ENCODE measurements at regions not wholly inside any gene's neighbourhood (a gene's known extent, or its start where the extent isn't known, plus 50 kb on each side); places are given as distances from the start of the nearest gene placed in this dataset.
"Not testable (repeated sequence)": the region's sequence is repeated elsewhere in the genome, so short reads cannot be mapped to it uniquely, and the experiment has no call there.

- DNase-seq (ENCODE audit: low read depth, low spot score) = no peak
Measured at GRCh38 chr2:5594249-5594695, 97.9 kb upstream of the SOX11 start.

- DNase-seq (ENCODE audit: low read depth, low spot score) = no peak
Measured at GRCh38 chr2:5596868-5597267, 95.3 kb upstream of the SOX11 start.

GRCh38 chr2:5598156-5598555 lies 94.0 kb upstream of the SOX11 start:
- DNase-seq (ENCODE audit: low read depth, low spot score) = no peak

- no peak for DNase-seq (ENCODE audit: low read depth, low spot score)
Measured at GRCh38 chr2:5609201-5609600, 83.0 kb upstream of the SOX11 start.

GRCh38 chr2:5612666-5613065 lies 79.5 kb upstream of the SOX11 start:
- no peak for DNase-seq (ENCODE audit: low read depth, low spot score)

GRCh38 chr2:5616019-5616418 lies 76.2 kb upstream of the SOX11 start:
- no peak for DNase-seq (ENCODE audit: low read depth, low spot score)

GRCh38 chr2:5617358-5617757 lies 74.8 kb upstream of the SOX11 start:
- no peak for DNase-seq (ENCODE audit: low read depth, low spot score)

- DNase-seq (ENCODE audit: low read depth, low spot score) = no peak
Measured at GRCh38 chr2:5617796-5618195, 74.4 kb upstream of the SOX11 start.

- peak; percentile 46 for DNase-seq (ENCODE audit: low read depth, low spot score)
Measured at GRCh38 chr2:5618271-5618670, 73.9 kb upstream of the SOX11 start.

- not testable (repeated sequence) for DNase-seq (ENCODE audit: low read depth, low spot score)
Measured at GRCh38 chr2:5625556-5626065, 66.6 kb upstream of the SOX11 start.

GRCh38 chr2:5628484-5628883 lies 63.7 kb upstream of the SOX11 start:
- DNase-seq (ENCODE audit: low read depth, low spot score) = not testable (repeated sequence)

- not testable (repeated sequence) for DNase-seq (ENCODE audit: low read depth, low spot score)
Measured at GRCh38 chr2:5629510-5629909, 62.7 kb upstream of the SOX11 start.

- peak; percentile 43 for DNase-seq (ENCODE audit: low read depth, low spot score)
Measured at GRCh38 chr2:5637051-5637450, 55.1 kb upstream of the SOX11 start.

Measured in smooth muscle cell of the brain vasculature (primary cell).